Progenitor cell of endocrine pancreas (in vitro differentiated cells): ENCODE measurements at regions not wholly inside any gene's neighbourhood (a gene's known extent, or its start where the extent isn't known, plus 50 kb on each side); places are given as distances from the start of the nearest gene placed in this dataset.

Experiments used
- DNase-seq: peaks from one replicate; pipeline ENCODE4 v3.0.0; 2021; ENCODE audit warnings: low spot score; ENCODE audit not compliant: unreplicated experiment
- H3K27ac Mint-ChIP-seq: 2 replicates; pipeline ENCODE4 v1.8.0; 2021; ENCODE audit warnings: mild to moderate bottlenecking, moderate library complexity, mixed read lengths
- H3K27me3 Mint-ChIP-seq: 2 replicates; pipeline ENCODE4 v1.8.0; 2021; ENCODE audit warnings: mixed read lengths
- H3K36me3 Mint-ChIP-seq: 2 replicates; pipeline ENCODE4 v1.8.0; 2022; ENCODE audit warnings: mixed read lengths; ENCODE audit not compliant: insufficient read depth
- H3K4me1 Mint-ChIP-seq: 2 replicates; pipeline ENCODE4 v1.8.0; 2021; ENCODE audit warnings: low read depth, mixed read lengths
- H3K4me3 Mint-ChIP-seq: 2 replicates; pipeline ENCODE4 v1.8.0; 2021; ENCODE audit warnings: low read depth, mild to moderate bottlenecking, moderate library complexity, mixed read lengths
- H3K9me3 Mint-ChIP-seq: 2 replicates; pipeline ENCODE4 v1.8.0; 2021; ENCODE audit warnings: low read depth, mixed read lengths
- CTCF ChIP-seq: fragments of 200-600 bp; sonication (generic); IDR thresholded peaks from one replicate; pipeline ENCODE4 v1.5.0; 2021; ENCODE audit warnings: antibody characterized with exemption, mild to moderate bottlenecking; ENCODE audit not compliant: unreplicated experiment

DNA sequence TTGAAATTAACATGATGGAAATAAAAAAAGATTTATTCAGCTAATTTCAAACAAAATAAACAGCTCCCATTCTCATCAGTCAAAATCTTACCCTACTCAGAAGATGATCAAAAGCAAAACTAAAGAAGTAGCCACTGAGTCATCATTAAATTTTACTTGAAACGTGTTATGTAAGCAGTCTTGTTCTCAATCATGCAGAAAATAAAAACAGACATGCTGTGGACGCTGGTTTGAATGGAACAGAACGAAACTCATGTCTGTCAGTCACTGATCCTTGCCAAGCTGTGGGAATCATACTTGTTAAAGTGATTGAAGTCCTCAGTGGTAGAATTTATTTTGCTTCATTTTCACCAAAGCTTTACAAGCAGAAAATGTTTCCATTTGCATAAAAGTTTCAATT, 77.2 kb upstream of the TLR3 start:
- Mint-ChIP-seq H3K4me3 (no peak overlapping the region), H3K27ac (no peak overlapping the region), H3K36me3 (no peaks in the 10 kb centered on the region), H3K9me3 (no peaks in the 10 kb centered on the region), H3K27me3 (peaks cover 4% of the 10 kb centered on the region), H3K4me1 (no peaks in the 10 kb centered on the region)
- no peak for TF ChIP-seq CTCF
- DNase-seq, result no peak

- Mint-ChIP-seq H3K4me3 (no peak overlapping the region), H3K27ac (no peak overlapping the region), H3K27me3 (peaks cover 4% of the 10 kb centered on the region), H3K9me3 (no peaks in the 10 kb centered on the region), H3K36me3 (no peaks in the 10 kb centered on the region), H3K4me1 (no peaks in the 10 kb centered on the region)
- TF ChIP-seq CTCF, result no peak
- DNase-seq, result no peak
Observed at GRCh38 chr4:185992585-185992984, 76.4 kb upstream of the TLR3 start.

DNA sequence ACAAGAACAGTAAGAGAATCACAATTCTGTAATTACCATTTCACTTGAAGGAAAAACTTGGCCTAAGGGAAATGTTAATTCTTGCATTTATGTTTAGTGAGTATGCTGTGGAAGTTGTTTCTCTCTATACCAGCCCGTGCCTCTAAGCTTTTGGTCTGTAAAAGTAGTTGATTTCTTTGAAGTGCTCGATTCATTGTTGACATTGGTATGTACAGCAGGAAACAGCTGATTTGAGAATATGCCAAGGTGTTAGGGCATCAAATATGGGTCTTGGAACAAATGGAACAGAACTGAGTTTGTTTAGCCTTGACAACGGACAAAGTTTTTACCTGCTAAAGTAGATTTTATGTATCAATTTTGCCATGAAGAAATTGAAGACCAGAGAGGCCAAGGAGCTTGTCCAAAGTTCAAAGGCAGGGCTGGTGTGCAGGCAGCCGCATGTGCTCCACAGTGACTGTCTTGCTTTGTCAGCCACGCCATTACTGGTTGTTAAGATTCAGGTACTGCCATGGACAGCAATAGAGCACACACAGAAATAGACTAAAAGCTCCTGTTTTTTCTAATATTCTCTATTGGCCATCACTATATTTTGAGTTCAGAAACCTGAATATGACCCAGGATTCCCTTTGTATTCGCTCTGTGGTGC, 75.5 kb upstream of the TLR3 start:
- H3K27me3 Mint-ChIP-seq, result peaks cover 4% of the 10 kb centered on the region
- no peaks in the 10 kb centered on the region for H3K4me1 Mint-ChIP-seq
- H3K27ac Mint-ChIP-seq, result no peak overlapping the region
- H3K36me3 Mint-ChIP-seq, result no peaks in the 10 kb centered on the region
- no peak for DNase-seq
- no peaks in the 10 kb centered on the region for H3K9me3 Mint-ChIP-seq
- TF ChIP-seq CTCF, result no peak
- no peak overlapping the region for H3K4me3 Mint-ChIP-seq

DNA sequence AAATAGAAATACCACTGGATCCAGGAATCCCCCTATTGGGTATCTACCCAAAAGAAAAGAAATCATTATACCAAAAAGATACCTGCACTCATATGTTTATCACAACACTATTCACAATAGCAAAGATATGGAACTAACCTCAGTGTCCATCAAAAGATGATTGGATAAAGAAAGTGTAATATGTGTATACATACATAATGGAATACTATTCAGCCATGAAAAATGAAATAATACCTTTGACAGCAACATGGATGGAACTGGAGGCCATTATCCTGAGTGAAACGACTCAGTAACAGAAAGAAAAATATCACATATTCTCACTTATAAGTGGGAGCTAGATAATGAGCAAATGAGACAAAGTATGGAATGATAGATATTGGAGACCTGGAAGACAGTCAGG, 74.2 kb upstream of the TLR3 start:
- Mint-ChIP-seq H3K4me3 (no peak overlapping the region), H3K27ac (no peak overlapping the region), H3K27me3 (peaks cover 7% of the 10 kb centered on the region), H3K9me3 (no peaks in the 10 kb centered on the region), H3K36me3 (no peaks in the 10 kb centered on the region), H3K4me1 (peaks cover 2% of the 10 kb centered on the region)
- no peak for TF ChIP-seq CTCF
- DNase-seq, result no peak

DNA sequence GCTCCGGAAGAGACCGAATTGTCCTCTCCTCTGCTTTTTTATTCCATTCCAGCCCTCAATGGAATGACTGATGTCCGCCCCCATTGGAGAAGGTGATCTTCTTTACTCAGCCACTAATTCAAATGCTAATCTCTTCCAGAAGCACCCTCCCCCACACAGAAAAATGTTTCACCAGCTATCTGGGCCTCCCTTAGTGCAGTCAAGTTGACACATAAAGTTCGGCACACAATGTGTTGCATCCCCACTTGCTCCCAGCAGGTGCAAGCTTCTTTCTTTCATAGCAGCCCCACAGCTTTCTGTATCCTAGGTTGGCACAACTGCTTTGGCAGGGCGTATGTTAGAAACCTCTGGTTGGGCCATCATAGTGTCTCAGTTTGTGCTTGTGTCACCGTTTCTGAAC, 73.3 kb upstream of the TLR3 start:
- Mint-ChIP-seq H3K4me3 (no peak overlapping the region), H3K27ac (no peak overlapping the region), H3K4me1 (peaks cover 2% of the 10 kb centered on the region), H3K27me3 (peaks cover 14% of the 10 kb centered on the region), H3K9me3 (no peaks in the 10 kb centered on the region), H3K36me3 (no peaks in the 10 kb centered on the region)
- TF ChIP-seq CTCF, result no peak
- DNase-seq, result no peak
